ENCODE measurements at regions not wholly inside any gene's neighbourhood (a gene's known extent, or its start where the extent isn't known, plus 50 kb on each side); places are given as distances from the start of the nearest gene placed in this dataset.

GRCh38 chr4:16290681-16291420 lies 64.6 kb upstream of the TAPT1 start:
- TF ChIP-seq FOXM1 (IDR thresholded peaks at IDR 0.05; ENCODE audit: borderline replicate concordance, low read depth) (no peak), TCF12 (IDR thresholded peaks at IDR 0.05; ENCODE audit: low read depth) (no peak)
- TF ChIP-seq, protein P1, sequence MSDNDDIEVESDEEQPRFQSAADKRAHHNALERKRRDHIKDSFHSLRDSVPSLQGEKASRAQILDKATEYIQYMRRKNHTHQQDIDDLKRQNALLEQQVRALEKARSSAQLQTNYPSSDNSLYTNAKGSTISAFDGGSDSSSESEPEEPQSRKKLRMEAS (IDR thresholded peaks at IDR 0.05) = no peak

All from Ishikawa (cell line).